Upper lobe of right lung (tissue), 1 donor: ENCODE measurements at regions not wholly inside any gene's neighbourhood (a gene's known extent, or its start where the extent isn't known, plus 50 kb on each side); places are given as distances from the start of the nearest gene placed in this dataset.

Source experiments
- ATAC-seq: fragments of 200-7000 bp; cut with Tn5 transposase; one replicate; pipeline ENCODE4 v1.9.1; 2020; ENCODE audit warnings: mild to moderate bottlenecking, moderate library complexity
- DNase-seq: peaks from one replicate; pipeline ENCODE4 v3.0.0-alpha.2; 2020
- H3K27ac ChIP-seq: fragments of 200-600 bp; one replicate; pipeline ENCODE4 v1.8.0; 2022
- H3K27me3 ChIP-seq: fragments of 200-600 bp; one replicate; pipeline ENCODE4 v1.8.0; 2022; ENCODE audit warnings: mild to moderate bottlenecking
- H3K36me3 ChIP-seq: fragments of 200-600 bp; one replicate; pipeline ENCODE4 v1.8.0; 2022
- H3K4me1 ChIP-seq: fragments of 200-600 bp; one replicate; pipeline ENCODE4 v1.8.0; 2022
- H3K4me3 ChIP-seq: fragments of 200-600 bp; one replicate; pipeline ENCODE4 v1.8.0; 2022; ENCODE audit warnings: mild to moderate bottlenecking
- H3K9me3 ChIP-seq: fragments of 200-600 bp; one replicate; pipeline ENCODE4 v1.8.0; 2022
- intact Hi-C: fragments of 100-400 bp; cut with DNase I; formaldehyde crosslinking; loops from one replicate; pipeline ENCODE4 v1.11.0; 2022
- TF ChIP-seq, protein P1 (sequence below): fragments of 200-600 bp; IDR thresholded peaks from one replicate; pipeline ENCODE4 v1.8.0; 2022; ENCODE audit warnings: antibody characterized with exemption
- donor health status: DM: no; HTN: yes; CAD: no; lungs with severe emphysema.

DNA sequence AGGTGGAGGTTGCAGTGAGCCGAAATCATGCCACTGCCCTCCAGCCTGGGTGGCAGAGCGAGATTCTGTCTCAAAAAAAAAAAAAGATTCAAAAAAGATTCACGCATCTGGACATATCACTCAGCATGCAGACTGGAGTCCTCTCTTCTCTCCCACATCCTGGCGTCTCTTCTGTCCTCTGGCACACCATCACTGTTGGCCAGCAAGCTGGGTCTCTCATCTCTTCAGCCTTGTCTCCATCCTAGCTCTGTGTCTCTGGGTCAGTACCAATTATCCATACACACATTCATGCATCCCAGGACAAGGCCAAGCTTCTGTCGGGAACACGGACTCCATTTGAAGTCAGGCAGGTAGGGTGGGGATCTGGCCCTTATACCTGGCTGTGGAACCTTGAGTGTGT is 105.5 kb upstream of the MAP1LC3B2 start:
- no peaks in the 10 kb centered on the region for H3K36me3 ChIP-seq
- peaks cover 16% of the 10 kb centered on the region for H3K4me1 ChIP-seq
- H3K27me3 ChIP-seq, result no peaks in the 10 kb centered on the region
- TF ChIP-seq, protein P1, sequence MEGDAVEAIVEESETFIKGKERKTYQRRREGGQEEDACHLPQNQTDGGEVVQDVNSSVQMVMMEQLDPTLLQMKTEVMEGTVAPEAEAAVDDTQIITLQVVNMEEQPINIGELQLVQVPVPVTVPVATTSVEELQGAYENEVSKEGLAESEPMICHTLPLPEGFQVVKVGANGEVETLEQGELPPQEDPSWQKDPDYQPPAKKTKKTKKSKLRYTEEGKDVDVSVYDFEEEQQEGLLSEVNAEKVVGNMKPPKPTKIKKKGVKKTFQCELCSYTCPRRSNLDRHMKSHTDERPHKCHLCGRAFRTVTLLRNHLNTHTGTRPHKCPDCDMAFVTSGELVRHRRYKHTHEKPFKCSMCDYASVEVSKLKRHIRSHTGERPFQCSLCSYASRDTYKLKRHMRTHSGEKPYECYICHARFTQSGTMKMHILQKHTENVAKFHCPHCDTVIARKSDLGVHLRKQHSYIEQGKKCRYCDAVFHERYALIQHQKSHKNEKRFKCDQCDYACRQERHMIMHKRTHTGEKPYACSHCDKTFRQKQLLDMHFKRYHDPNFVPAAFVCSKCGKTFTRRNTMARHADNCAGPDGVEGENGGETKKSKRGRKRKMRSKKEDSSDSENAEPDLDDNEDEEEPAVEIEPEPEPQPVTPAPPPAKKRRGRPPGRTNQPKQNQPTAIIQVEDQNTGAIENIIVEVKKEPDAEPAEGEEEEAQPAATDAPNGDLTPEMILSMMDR, result no peak
- no peak overlapping the region for H3K27ac ChIP-seq
- H3K9me3 ChIP-seq, result no peaks in the 10 kb centered on the region
- intact Hi-C loops, result no loop called here
- H3K4me3 ChIP-seq, result no peak overlapping the region
- DNase-seq (no peak), ATAC-seq (no peak)

DNA sequence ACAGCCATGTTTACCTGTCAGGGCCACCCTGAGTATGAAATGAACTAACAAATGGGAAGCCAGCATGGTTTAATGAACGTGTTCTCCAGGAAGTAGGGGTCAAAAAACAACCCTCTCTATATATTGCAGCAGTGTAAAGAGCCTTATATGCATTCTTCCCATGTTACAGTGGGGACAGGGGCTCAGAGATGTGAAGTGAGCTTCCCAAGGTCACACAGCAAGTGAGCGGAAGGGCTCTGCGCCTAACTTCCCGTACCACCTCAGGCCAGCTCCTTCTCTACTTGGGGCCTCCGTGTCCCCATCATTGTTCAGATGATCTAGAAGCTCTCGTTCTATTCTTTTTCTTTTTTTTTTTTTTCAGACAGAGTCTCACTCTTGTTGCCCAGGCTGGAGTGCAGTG is 105.1 kb upstream of the MAP1LC3B2 start:
- H3K4me3 ChIP-seq, result no peak overlapping the region
- DNase-seq (no peak), ATAC-seq (no peak)
- intact Hi-C loops, result no loop called here
- H3K27me3 ChIP-seq, result no peaks in the 10 kb centered on the region
- no peaks in the 10 kb centered on the region for H3K36me3 ChIP-seq
- no peaks in the 10 kb centered on the region for H3K9me3 ChIP-seq
- TF ChIP-seq, protein P1, result no peak
- no peak overlapping the region for H3K27ac ChIP-seq
- peaks cover 16% of the 10 kb centered on the region for H3K4me1 ChIP-seq

DNA sequence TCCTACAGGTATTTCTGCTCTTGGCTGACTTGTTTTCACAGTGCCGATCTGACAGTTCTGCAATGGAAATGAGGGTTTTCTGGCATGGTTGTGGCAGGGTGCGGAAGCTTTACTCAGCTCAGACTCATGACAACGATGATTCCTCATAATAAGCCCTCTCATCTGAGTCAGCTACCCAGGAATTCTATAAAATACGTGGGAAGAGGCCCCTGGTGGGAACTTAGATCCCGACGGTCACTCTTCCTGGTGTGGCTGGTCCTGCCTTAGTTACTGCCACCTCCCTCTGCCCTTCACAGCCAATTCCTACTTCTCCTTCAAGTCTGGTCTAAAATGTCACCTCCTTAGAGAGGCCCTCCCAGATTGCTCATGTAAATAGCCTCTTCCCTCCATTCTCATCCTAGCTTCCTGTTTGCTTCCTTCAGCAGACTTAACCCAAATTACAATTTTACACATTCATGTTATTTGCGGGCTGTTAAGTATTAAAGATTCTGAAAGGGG is 104.2 kb upstream of the MAP1LC3B2 start:
- peaks cover 16% of the 10 kb centered on the region for H3K4me1 ChIP-seq
- no peak overlapping the region for H3K4me3 ChIP-seq
- H3K27me3 ChIP-seq, result no peaks in the 10 kb centered on the region
- TF ChIP-seq, protein P1, result no peak
- intact Hi-C loops, result no loop called here
- no peaks in the 10 kb centered on the region for H3K36me3 ChIP-seq
- H3K9me3 ChIP-seq, result no peaks in the 10 kb centered on the region
- ATAC-seq (no peak), DNase-seq (no peak)
- peak overlapping the region; percentile 80 for H3K27ac ChIP-seq

DNA sequence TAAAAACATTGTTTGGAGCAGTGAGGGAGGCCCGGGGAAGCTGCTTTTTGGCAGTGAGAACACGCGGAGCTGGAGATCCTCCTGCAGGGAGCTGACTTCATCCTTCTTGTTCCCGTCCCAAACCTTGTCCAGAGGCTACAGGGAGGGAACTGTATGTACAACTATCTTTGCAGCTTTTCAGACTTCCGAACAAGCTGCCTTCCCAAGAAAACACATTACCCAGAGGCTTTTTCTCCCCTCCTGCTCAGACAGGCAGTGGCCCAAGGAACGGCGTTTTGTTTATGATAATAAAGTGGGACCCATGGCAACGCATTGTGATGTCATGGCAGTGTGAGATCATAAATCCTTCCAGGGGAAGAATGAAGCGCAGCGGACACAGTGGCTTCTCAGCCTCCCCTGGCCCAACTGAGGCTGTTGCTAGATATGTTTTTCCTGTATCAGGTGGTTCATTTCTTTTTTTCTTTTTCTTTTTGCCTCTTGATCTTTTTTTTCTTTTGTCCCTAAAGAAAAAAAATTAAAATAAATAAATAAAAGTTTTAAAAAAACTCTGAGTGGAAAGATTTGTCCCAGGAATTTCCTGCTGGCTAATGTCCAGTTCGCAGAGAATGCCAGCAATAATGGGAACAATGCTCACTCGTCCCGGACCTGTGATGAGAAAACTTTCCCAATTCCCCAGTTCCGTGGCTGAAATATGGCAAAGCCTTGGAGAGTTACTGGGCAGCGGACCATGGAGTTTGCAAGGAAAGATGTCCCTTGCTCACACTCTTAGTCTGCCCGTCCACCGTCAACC is 103.4 kb upstream of the MAP1LC3B2 start:
- H3K27me3 ChIP-seq, result no peaks in the 10 kb centered on the region
- H3K4me1 ChIP-seq, result peaks cover 16% of the 10 kb centered on the region
- H3K4me3 ChIP-seq, result no peak overlapping the region
- peak overlapping the region; percentile 80 for H3K27ac ChIP-seq
- TF ChIP-seq, protein P1, result no peak
- H3K9me3 ChIP-seq, result no peaks in the 10 kb centered on the region
- ATAC-seq (peak; percentile 67), DNase-seq (no peak)
- no peaks in the 10 kb centered on the region for H3K36me3 ChIP-seq
- intact Hi-C loops, result no loop called here

DNA sequence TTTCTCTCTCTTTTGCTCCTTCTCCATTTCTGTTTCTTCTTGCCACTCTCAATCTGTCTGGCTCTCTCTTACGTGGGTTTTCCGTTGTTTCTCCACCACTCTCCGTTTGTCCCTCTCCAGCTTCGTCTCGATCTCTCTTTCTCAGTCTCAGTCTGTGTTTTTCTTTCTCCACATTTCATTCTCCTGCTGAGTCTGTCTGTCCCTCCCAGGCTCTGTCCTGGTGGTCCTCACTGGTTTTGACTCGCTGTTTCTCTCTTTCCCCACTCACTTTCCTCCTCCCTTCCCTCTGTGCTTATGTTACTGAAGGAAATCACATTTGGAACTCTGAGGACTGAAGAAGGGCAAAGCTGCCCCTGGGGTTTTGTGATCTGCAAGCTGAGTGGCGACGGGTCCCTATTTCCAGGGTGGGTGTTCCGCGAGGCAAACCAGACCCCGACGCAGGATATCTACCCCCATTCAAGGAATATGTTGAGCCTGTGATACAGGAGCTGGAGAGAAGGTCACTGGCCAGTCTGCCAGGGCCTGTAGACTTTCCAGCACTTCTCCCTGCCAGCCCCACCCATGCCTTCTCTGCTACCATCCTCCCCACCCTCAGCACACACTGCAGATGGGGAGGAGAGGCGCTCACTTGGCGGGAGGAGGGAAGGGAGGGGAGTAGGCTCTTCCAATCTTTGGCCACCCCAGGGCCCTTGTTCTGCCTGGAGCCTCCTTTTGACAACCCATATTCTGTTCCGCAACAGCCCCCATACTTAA is 102.7 kb upstream of the MAP1LC3B2 start:
- Histone ChIP-seq H3K27ac (peak overlapping the region; percentile 80), H3K36me3 (no peaks in the 10 kb centered on the region), H3K9me3 (no peaks in the 10 kb centered on the region), H3K4me1 (peaks cover 16% of the 10 kb centered on the region), H3K27me3 (no peaks in the 10 kb centered on the region), H3K4me3 (no peak overlapping the region)
- ATAC-seq, result peak; percentile 23
- TF ChIP-seq, protein P1, result no peak
- DNase-seq, result no peak
- intact Hi-C loops, result no loop called here
